ES-I3 (cell line): ENCODE measurements at regions not wholly inside any gene's neighbourhood (a gene's known extent, or its start where the extent isn't known, plus 50 kb on each side); places are given as distances from the start of the nearest gene placed in this dataset.

ENCODE experiments used
- H3K36me3 ChIP-seq: 2 replicates; pipeline ENCODE4 v1.6.1; 2013; ENCODE audit warnings: mild to moderate bottlenecking, low read length, control low read depth, moderate library complexity; ENCODE audit not compliant: insufficient read depth
- H3K4me1 ChIP-seq: 2 replicates; pipeline ENCODE4 v1.6.1; 2013; ENCODE audit warnings: mild to moderate bottlenecking, control low read depth, low read length; ENCODE audit not compliant: insufficient read depth
- H3K9ac ChIP-seq: 2 replicates; pipeline ENCODE4 v1.6.1; 2013; ENCODE audit warnings: low read depth, mild to moderate bottlenecking, low read length, moderate library complexity
- H3K9me3 ChIP-seq: 2 replicates; pipeline ENCODE4 v1.6.1; 2013; ENCODE audit warnings: mild to moderate bottlenecking, low read length, moderate library complexity; ENCODE audit not compliant: control insufficient read depth, insufficient read depth

- Histone ChIP-seq H3K36me3 (no peaks in the 10 kb centered on the region), H3K4me1 (peaks cover 4% of the 10 kb centered on the region; the same call in 1 of the 2 replicates), H3K9ac (no peak overlapping the region), H3K9me3 (no peaks in the 10 kb centered on the region)
Measured at GRCh38 chr5:103910011-103910410, 347.4 kb upstream of the NUDT12 start.

- H3K9me3 ChIP-seq: no peaks in the 10 kb centered on the region
- peaks cover 4% of the 10 kb centered on the region; the same call in 1 of the 2 replicates for H3K4me1 ChIP-seq
- no peaks in the 10 kb centered on the region for H3K36me3 ChIP-seq
- no peak overlapping the region for H3K9ac ChIP-seq
Measured at GRCh38 chr5:103909391-103909790, 346.8 kb upstream of the NUDT12 start.

GRCh38 chr5:103908336-103909080 lies 345.9 kb upstream of the NUDT12 start:
- Histone ChIP-seq H3K36me3 (no peaks in the 10 kb centered on the region), H3K9ac (no peak overlapping the region), H3K4me1 (peaks cover 4% of the 10 kb centered on the region; the same call in 1 of the 2 replicates), H3K9me3 (no peaks in the 10 kb centered on the region)

GRCh38 chr5:103907001-103907400 lies 344.4 kb upstream of the NUDT12 start:
- H3K9ac ChIP-seq: no peak overlapping the region
- H3K36me3 ChIP-seq: no peaks in the 10 kb centered on the region
- H3K4me1 ChIP-seq: peaks cover 4% of the 10 kb centered on the region; the same call in 1 of the 2 replicates
- no peaks in the 10 kb centered on the region for H3K9me3 ChIP-seq

- Histone ChIP-seq H3K9me3 (no peaks in the 10 kb centered on the region), H3K4me1 (peaks cover 4% of the 10 kb centered on the region; the same call in 1 of the 2 replicates), H3K9ac (no peak overlapping the region), H3K36me3 (no peaks in the 10 kb centered on the region)
Measured at GRCh38 chr5:103904651-103905050, 342.1 kb upstream of the NUDT12 start.

- H3K4me1 ChIP-seq: no peaks in the 10 kb centered on the region; the same call in 1 of the 2 replicates
- H3K9me3 ChIP-seq: no peaks in the 10 kb centered on the region; the same call in 1 of the 2 replicates
- no peaks in the 10 kb centered on the region for H3K36me3 ChIP-seq
- H3K9ac ChIP-seq: no peak overlapping the region
Measured at GRCh38 chr5:103902893-103903292, 340.3 kb upstream of the NUDT12 start.

GRCh38 chr5:103901885-103902284 lies 339.3 kb upstream of the NUDT12 start:
- no peaks in the 10 kb centered on the region; the same call in 1 of the 2 replicates for H3K4me1 ChIP-seq
- H3K9ac ChIP-seq: no peak overlapping the region
- H3K9me3 ChIP-seq: no peaks in the 10 kb centered on the region; the same call in 1 of the 2 replicates
- H3K36me3 ChIP-seq: no peaks in the 10 kb centered on the region

- peaks cover 5% of the 10 kb centered on the region for H3K4me1 ChIP-seq
- no peak overlapping the region for H3K9ac ChIP-seq
- no peaks in the 10 kb centered on the region; the same call in 1 of the 2 replicates for H3K9me3 ChIP-seq
- no peaks in the 10 kb centered on the region for H3K36me3 ChIP-seq
Measured at GRCh38 chr5:103896593-103896992, 334.0 kb upstream of the NUDT12 start.

- no peaks in the 10 kb centered on the region; the same call in 1 of the 2 replicates for H3K9me3 ChIP-seq
- H3K36me3 ChIP-seq: no peaks in the 10 kb centered on the region
- no peak overlapping the region for H3K9ac ChIP-seq
- H3K4me1 ChIP-seq: peaks cover 5% of the 10 kb centered on the region
Measured at GRCh38 chr5:103895738-103896137, 333.1 kb upstream of the NUDT12 start.

- Histone ChIP-seq H3K36me3 (no peaks in the 10 kb centered on the region), H3K9ac (no peak overlapping the region), H3K9me3 (no peaks in the 10 kb centered on the region; the same call in 1 of the 2 replicates), H3K4me1 (peaks cover 5% of the 10 kb centered on the region)
Measured at GRCh38 chr5:103894882-103895281, 332.3 kb upstream of the NUDT12 start.

GRCh38 chr5:103891151-103891550 lies 328.6 kb upstream of the NUDT12 start:
- Histone ChIP-seq H3K36me3 (no peaks in the 10 kb centered on the region), H3K9me3 (no peaks in the 10 kb centered on the region), H3K4me1 (peaks cover 5% of the 10 kb centered on the region), H3K9ac (no peak overlapping the region)

- Histone ChIP-seq H3K9ac (no peak overlapping the region), H3K4me1 (peaks cover 5% of the 10 kb centered on the region), H3K36me3 (no peaks in the 10 kb centered on the region), H3K9me3 (no peaks in the 10 kb centered on the region)
Measured at GRCh38 chr5:103890313-103890712, 327.7 kb upstream of the NUDT12 start.

GRCh38 chr5:103889500-103890209 lies 327.1 kb upstream of the NUDT12 start:
- H3K9ac ChIP-seq: no peak overlapping the region
- H3K9me3 ChIP-seq: no peaks in the 10 kb centered on the region
- H3K36me3 ChIP-seq: no peaks in the 10 kb centered on the region
- H3K4me1 ChIP-seq: peaks cover 3% of the 10 kb centered on the region

GRCh38 chr5:103886826-103887225 lies 324.2 kb upstream of the NUDT12 start:
- H3K4me1 ChIP-seq: no peaks in the 10 kb centered on the region
- H3K9ac ChIP-seq: no peak overlapping the region
- no peaks in the 10 kb centered on the region for H3K9me3 ChIP-seq
- no peaks in the 10 kb centered on the region for H3K36me3 ChIP-seq

- no peak overlapping the region for H3K9ac ChIP-seq
- H3K36me3 ChIP-seq: no peaks in the 10 kb centered on the region
- H3K9me3 ChIP-seq: no peaks in the 10 kb centered on the region
- no peaks in the 10 kb centered on the region for H3K4me1 ChIP-seq
Measured at GRCh38 chr5:103883143-103883542, 320.6 kb upstream of the NUDT12 start.
